HG03045 (cell line): ENCODE measurements at regions not wholly inside any gene's neighbourhood (a gene's known extent, or its start where the extent isn't known, plus 50 kb on each side); places are given as distances from the start of the nearest gene placed in this dataset.

Experiments
- ATAC-seq: cut with Tn5 transposase; IDR thresholded peaks from one replicate; pipeline ENCODE4 v1.9.1; 2021; ENCODE audit warnings: mild to moderate bottlenecking, moderate library complexity; ENCODE audit not compliant: unreplicated experiment

- no peak for ATAC-seq
Measured at GRCh38 chr6:93083337-93084230, 335.8 kb downstream of the EPHA7 start.

- ATAC-seq: no peak
Measured at GRCh38 chr6:93081901-93082300, 337.5 kb downstream of the EPHA7 start.

DNA sequence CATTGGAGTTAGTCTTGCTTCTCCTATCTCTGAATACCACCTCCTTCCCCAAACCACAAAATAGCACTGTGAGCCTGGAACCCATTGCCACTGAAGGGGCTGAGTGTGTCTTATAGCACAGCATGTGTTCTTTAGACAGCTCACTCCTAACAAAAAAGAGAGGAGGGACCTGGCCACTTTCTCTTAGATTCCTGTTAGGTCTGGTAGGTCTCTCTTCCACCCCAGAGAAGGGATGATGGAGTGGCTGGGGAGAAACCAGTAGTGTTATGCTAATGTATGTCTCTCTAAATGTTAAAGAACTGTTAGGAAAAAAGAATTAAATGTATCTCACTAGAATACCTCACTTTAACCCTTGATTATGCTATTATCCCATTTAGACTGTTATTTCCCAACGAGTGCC, 340.3 kb downstream of the EPHA7 start:
- no peak for ATAC-seq

- no peak for ATAC-seq
Measured at GRCh38 chr6:93073811-93074210, 345.5 kb downstream of the EPHA7 start.

GRCh38 chr6:93069856-93070255, 349.5 kb downstream of the EPHA7 start:
- ATAC-seq: no peak

DNA sequence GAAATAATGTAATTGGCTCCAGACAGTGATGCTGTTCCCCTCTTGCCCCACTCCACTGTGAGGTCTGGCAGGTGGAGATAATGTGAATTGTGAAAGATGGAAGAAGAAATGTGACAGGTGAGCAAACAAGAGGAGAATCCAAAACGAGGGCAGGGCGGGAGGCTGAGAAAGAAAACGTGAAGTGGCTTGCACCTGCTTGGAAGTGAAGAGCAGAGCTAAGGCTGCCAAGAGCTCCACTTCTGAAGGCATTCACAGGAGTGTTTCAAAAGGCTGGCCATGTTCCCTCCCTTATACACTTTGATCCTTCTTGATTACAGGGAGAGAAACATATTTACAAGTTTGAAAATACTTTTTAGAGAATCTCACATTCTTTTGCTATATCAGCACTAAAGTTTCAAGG, 359.4 kb downstream of the EPHA7 start:
- no peak for ATAC-seq

- ATAC-seq: no peak
Measured at GRCh38 chr6:93057584-93057983, 361.8 kb downstream of the EPHA7 start.

DNA sequence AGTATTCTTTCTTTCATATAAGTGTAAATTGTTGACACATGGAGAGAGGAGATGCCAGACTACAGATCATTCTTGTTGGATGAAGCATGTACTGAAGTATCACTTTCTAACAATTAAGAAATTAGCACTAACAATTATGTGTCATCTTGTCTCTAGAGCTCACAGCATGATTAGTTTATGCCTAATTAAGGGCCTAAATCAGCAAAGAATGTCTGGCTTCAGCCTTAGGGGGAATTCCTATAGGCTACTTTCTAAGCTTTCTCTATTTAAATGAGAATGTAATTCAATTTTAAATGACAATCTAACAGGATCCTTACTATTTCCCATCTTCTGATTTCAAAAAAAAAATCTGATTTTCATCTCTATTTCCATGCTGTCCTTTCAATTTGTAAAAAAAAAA, 371.0 kb downstream of the EPHA7 start:
- ATAC-seq: no peak

GRCh38 chr6:93047033-93047432, 372.3 kb downstream of the EPHA7 start:
- ATAC-seq: no peak

DNA sequence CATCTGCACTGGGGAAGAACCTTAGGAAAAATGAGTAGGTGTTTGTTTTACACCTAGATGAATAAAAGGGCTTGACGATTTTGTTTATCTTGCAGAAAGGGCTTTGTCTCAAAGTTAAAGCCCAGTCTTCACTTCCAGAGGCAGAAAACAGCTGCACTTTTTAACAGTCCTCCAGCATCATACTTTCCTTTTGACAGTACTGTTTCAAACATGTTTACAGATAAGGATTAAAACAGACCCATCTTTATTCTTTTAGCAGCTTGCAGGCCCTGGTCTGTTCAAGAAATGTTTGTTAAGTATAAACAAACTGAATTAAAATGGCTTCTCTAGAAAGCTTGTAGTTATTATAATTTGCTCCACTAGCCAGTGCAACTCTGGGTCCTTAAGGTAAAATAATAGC, 374.2 kb downstream of the EPHA7 start:
- ATAC-seq: no peak

DNA sequence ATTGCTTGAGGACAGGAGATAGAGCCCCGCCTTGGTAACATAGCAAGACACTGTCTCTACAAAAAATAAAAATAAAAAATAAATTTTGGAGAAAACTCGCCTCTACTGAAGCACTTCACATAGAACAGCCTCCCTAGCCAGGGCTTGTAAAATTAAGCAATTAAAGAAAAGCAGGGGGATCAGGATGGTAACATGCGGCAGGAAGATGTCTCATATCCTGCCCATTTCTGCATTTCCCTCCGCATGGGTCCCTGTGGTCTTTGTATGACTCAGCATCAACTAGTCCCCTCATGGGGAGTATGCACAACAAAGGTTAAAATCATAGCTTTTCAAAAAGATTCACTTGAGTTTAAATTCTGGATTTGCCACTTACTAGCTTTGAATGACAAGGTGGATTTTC, 379.0 kb downstream of the EPHA7 start:
- ATAC-seq: no peak

DNA sequence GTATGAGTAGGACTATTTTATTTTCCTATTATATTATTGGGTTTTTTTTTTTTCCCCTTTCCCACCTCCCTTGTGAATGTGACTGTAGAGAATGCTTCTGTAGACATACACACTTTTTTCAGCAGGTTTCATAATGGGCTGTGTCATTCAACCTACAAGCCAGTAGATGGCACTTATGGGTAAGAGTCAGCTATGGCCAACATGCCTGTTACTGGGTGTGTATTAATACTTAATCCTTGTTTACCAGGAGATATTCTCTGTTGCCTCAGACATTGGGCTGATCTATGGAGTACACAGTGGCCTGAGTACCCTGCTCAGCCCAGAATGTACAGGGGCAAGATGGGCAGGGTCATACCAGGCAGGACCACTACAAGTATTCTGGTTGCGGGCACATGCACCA, 382.5 kb downstream of the EPHA7 start:
- no peak for ATAC-seq

DNA sequence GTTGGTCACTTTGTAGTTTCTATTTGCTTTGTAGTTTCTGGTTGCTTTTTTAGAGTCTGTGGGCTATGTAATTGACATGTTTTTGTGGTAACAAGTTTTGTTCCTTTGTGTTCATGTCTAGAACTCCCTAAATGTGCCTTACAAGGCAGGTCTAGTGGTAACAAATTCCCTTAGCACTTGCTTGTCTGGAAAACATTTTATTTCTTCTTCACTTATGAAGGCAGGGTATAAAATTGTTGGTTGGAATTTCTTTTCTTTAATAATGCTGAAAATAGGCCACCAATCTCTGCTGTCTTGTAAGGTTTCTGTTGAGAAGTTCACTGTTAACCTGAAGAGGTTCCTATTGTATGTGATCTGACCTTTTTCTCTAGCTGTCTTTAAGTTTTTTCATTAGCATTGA, 383.6 kb downstream of the EPHA7 start:
- ATAC-seq: no peak

DNA sequence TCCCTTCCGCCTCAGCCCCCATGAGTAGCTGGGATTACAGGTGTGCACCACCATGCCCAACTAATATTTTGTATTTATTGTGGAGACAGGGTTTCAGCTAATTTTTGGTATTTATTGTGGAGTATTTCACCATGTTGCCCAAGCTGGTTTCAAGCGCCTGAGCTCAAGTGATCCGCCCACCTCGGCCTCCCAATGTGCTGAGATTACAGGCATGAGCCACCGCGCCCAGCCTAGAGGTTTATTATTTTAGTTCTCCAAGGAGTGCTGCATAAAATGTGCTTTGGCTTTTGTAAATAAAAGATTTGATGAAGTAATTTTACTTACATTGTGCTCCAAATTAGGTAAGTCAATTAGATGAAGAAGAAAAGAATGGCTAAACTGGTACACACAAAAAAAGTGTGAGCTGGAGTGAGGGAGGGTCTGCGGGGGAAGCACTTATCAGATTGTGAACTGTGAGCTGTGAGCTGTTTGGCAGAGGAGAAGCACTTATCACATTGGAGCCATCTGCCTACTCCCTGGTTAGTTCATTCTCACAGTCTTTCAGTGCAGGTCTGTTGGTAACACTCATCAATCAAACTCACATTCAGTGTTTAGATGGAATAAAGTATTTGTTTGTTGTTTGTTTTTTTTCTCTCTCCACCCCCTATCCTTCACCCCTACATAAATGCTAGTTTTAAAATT, 398.0 kb downstream of the EPHA7 start:
- ATAC-seq: no peak

DNA sequence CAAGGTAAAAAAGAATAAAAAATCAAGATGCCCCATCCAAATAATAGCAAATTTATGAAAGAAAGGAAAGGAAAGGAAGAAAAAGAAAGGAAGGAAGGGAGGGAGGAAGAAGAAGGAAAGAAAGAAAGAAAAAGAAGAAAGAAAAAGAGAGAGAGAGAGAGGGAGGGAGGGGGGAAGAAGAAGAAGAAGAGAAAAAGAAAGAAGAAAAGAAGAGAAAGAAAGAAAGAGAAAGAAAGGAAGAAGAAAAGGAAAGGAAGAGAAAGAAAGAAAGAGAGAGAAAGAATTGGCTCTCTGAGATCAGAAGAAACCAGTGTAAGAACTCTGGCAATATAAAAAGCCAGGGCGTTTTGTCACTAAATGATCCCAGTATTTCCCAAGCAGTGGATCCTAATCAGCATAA, 401.7 kb downstream of the EPHA7 start:
- no peak for ATAC-seq

- no peak for ATAC-seq
Measured at GRCh38 chr6:93017213-93017612, 402.1 kb downstream of the EPHA7 start.

- ATAC-seq: no peak
Measured at GRCh38 chr6:93013054-93013453, 406.3 kb downstream of the EPHA7 start.

GRCh38 chr6:93008375-93008774, 411.0 kb downstream of the EPHA7 start:
- ATAC-seq: no peak

GRCh38 chr6:92989656-92990055, 429.7 kb downstream of the EPHA7 start:
- no peak for ATAC-seq

- ATAC-seq: no peak
Measured at GRCh38 chr6:92979281-92979680, 440.1 kb downstream of the EPHA7 start.

DNA sequence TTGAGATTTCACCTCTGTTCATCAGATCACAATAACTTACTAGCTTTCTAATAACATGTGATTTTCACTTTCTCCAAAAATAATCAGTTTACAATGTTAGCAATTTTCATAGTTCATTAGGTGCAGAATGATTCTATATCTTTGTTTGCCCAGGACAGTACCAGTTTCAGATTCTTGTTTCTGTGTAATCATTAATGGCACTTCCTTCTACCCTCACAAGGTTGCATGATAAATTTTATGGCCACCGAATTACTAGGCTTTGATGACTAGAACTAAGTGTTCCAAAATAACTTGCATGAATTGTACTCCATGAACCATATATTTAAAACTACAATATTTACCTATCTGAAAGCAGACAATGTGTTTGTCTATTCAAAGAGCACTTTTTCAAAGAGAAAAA, 442.3 kb downstream of the EPHA7 start:
- no peak for ATAC-seq

DNA sequence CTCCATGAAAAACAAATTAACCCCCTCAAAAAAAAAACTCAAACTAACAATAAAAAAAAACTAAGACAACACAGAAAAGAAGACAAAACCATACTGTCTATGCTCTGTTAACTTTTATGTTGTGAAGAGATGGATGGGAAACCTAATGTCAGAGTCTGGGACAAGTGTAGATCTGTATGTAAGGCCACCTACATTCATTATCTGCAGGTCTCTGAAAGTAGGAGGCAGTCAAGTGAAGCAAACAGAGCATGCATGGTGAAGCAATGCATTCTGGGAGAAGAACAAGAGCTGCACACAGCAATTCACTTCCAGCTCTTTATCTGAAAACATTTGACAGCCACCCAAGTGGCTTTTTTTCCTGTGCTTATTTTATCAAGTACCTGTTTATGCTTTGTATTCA, 452.0 kb downstream of the EPHA7 start:
- no peak for ATAC-seq
